AG09309 (cell line): ENCODE measurements at regions not wholly inside any gene's neighbourhood (a gene's known extent, or its start where the extent isn't known, plus 50 kb on each side); places are given as distances from the start of the nearest gene placed in this dataset.
"Not testable (repeated sequence)": the region's sequence is repeated elsewhere in the genome, so short reads cannot be mapped to it uniquely, and the experiment has no call there.

ENCODE experiments used
- DNase-seq: peaks from one replicate; pipeline ENCODE4 v3.0.0-alpha.2; 2010; ENCODE audit warnings: low read depth
- H3K4me3 ChIP-seq: 2 replicates; pipeline ENCODE4 v1.5.1; 2011; ENCODE audit warnings: mild to moderate bottlenecking, low read depth, low read length, moderate library complexity; ENCODE audit not compliant: control insufficient read depth
- CTCF ChIP-seq: IDR thresholded peaks from 2 replicates; pipeline ENCODE4 v1.5.1; 2011; ENCODE audit warnings: mild to moderate bottlenecking, low read depth, low read length, inconsistent platforms; ENCODE audit not compliant: insufficient read depth, control insufficient read depth; ENCODE audit errors: missing control alignments

- no peak for DNase-seq
- TF ChIP-seq CTCF, result no peak
- no peak overlapping the region for H3K4me3 ChIP-seq
Measured at GRCh38 chr3:541062-541801, 344.7 kb downstream of the CHL1 start.

GRCh38 chr3:542021-542420, 345.5 kb downstream of the CHL1 start:
- H3K4me3 ChIP-seq, result no peak overlapping the region
- TF ChIP-seq CTCF, result no peak
- no peak for DNase-seq

- no peak for TF ChIP-seq CTCF
- H3K4me3 ChIP-seq, result no peak overlapping the region
- DNase-seq, result no peak
Measured at GRCh38 chr3:549636-550035, 353.1 kb downstream of the CHL1 start.

GRCh38 chr3:550471-550870, 353.9 kb downstream of the CHL1 start:
- H3K4me3 ChIP-seq, result no peak overlapping the region
- DNase-seq, result no peak
- no peak for TF ChIP-seq CTCF

GRCh38 chr3:557972-558371, 361.4 kb downstream of the CHL1 start:
- no peak overlapping the region for H3K4me3 ChIP-seq
- TF ChIP-seq CTCF, result no peak
- no peak for DNase-seq

- no peak for TF ChIP-seq CTCF
- DNase-seq, result no peak
- H3K4me3 ChIP-seq, result no peak overlapping the region
Measured at GRCh38 chr3:567488-568185, 371.1 kb downstream of the CHL1 start.

GRCh38 chr3:579529-579928, 383.0 kb downstream of the CHL1 start:
- not testable (repeated sequence) for DNase-seq, H3K4me3 ChIP-seq

GRCh38 chr3:589066-589465, 392.5 kb downstream of the CHL1 start:
- DNase-seq, H3K4me3 ChIP-seq: not testable (repeated sequence)

GRCh38 chr3:597304-597703, 400.7 kb downstream of the CHL1 start:
- not testable (repeated sequence) for DNase-seq, H3K4me3 ChIP-seq

GRCh38 chr3:597746-598145, 401.2 kb downstream of the CHL1 start:
- not testable (repeated sequence) for DNase-seq, H3K4me3 ChIP-seq

GRCh38 chr3:607480-607879, 410.9 kb downstream of the CHL1 start:
- not testable (repeated sequence) for H3K4me3 ChIP-seq, DNase-seq
